ENCODE measurements at regions not wholly inside any gene's neighbourhood (a gene's known extent, or its start where the extent isn't known, plus 50 kb on each side); places are given as distances from the start of the nearest gene placed in this dataset.

DNA sequence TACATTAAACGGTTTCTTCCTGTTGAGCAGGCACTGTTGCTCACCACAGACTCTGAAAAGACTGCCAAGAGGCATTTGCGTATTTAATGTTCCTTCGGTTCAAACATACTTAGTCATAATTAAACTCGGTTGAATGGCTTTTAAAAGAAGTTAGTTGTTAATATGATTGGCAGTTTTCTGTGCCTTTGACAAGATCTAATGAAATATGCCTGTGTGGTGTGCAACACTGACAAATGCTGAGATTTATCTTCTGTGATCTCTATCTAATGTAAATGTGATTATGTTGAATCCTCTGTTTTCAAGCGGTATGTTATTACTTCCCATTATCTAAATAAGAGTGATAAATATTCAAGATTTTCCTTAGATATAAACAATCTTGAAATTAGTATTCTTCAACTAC is 1046.6 kb downstream of the CDH8 start:
- TF ChIP-seq, protein P1, sequence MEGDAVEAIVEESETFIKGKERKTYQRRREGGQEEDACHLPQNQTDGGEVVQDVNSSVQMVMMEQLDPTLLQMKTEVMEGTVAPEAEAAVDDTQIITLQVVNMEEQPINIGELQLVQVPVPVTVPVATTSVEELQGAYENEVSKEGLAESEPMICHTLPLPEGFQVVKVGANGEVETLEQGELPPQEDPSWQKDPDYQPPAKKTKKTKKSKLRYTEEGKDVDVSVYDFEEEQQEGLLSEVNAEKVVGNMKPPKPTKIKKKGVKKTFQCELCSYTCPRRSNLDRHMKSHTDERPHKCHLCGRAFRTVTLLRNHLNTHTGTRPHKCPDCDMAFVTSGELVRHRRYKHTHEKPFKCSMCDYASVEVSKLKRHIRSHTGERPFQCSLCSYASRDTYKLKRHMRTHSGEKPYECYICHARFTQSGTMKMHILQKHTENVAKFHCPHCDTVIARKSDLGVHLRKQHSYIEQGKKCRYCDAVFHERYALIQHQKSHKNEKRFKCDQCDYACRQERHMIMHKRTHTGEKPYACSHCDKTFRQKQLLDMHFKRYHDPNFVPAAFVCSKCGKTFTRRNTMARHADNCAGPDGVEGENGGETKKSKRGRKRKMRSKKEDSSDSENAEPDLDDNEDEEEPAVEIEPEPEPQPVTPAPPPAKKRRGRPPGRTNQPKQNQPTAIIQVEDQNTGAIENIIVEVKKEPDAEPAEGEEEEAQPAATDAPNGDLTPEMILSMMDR (IDR thresholded peaks at IDR 0.05; ENCODE audit: low read depth, low read length, poor library complexity, severe bottlenecking): no peak
- TF ChIP-seq EZH2phosphoT487 (IDR thresholded peaks at IDR 0.05; ENCODE audit: borderline replicate concordance, low read length): no peak

Data from DOHH2 (cell line).